H9 (cell line): ENCODE measurements at regions not wholly inside any gene's neighbourhood (a gene's known extent, or its start where the extent isn't known, plus 50 kb on each side); places are given as distances from the start of the nearest gene placed in this dataset.

Experiments
- DNase-seq: peaks from one replicate; pipeline ENCODE4 v3.0.0-alpha.2; 2017
- H2AFZ ChIP-seq: one replicate; pipeline ENCODE4 v1.6.1; 2013; ENCODE audit warnings: mild to moderate bottlenecking, low read length, control low read depth, moderate library complexity
- H2AK5ac ChIP-seq: 2 replicates; pipeline ENCODE4 v1.6.1; 2013; ENCODE audit warnings: low read length, control low read depth, mixed read lengths; ENCODE audit not compliant: insufficient read length
- H2BK120ac ChIP-seq: one replicate; pipeline ENCODE4 v1.6.1; 2013; ENCODE audit warnings: low read depth, mild to moderate bottlenecking, low read length, control low read depth, inconsistent platforms; ENCODE audit not compliant: poor library complexity, severe bottlenecking
- H2BK12ac ChIP-seq: 2 replicates; pipeline ENCODE4 v1.6.1; 2013; ENCODE audit warnings: low read length, control low read depth, mixed read lengths, low read depth; ENCODE audit not compliant: insufficient read length
- H2BK15ac ChIP-seq: 2 replicates; pipeline ENCODE4 v1.6.1; 2013; ENCODE audit warnings: low read depth, low read length, control low read depth
- H2BK20ac ChIP-seq: one replicate; pipeline ENCODE4 v1.6.1; 2013; ENCODE audit warnings: low read depth, mild to moderate bottlenecking, low read length, control low read depth, inconsistent platforms; ENCODE audit not compliant: poor library complexity, severe bottlenecking
- H2BK5ac ChIP-seq: 2 replicates; pipeline ENCODE4 v1.6.1; 2013; ENCODE audit warnings: low read length, control low read depth, mixed read lengths; ENCODE audit not compliant: insufficient read length
- H3K14ac ChIP-seq: 2 replicates; pipeline ENCODE4 v1.6.1; 2013; ENCODE audit warnings: low read length, control low read depth; ENCODE audit not compliant: insufficient read depth
- H3K18ac ChIP-seq: 2 replicates; pipeline ENCODE4 v1.6.1; 2013; ENCODE audit warnings: low read depth, mild to moderate bottlenecking, mixed read lengths, low read length, control low read depth; ENCODE audit not compliant: insufficient read length
- H3K23ac ChIP-seq: 2 replicates; pipeline ENCODE4 v1.6.1; 2013; ENCODE audit warnings: low read length, control low read depth, mixed read lengths, low read depth; ENCODE audit not compliant: insufficient read length
- H3K23me2 ChIP-seq: 2 replicates; pipeline ENCODE4 v1.6.1; 2013; ENCODE audit warnings: low read depth, mild to moderate bottlenecking, mixed read lengths, low read length, control low read depth; ENCODE audit not compliant: insufficient read length, poor library complexity, severe bottlenecking
- H3K27ac ChIP-seq: 2 replicates; pipeline ENCODE4 v1.5.1; 2013; ENCODE audit warnings: low read length, control low read depth, mixed read lengths, low read depth; ENCODE audit not compliant: insufficient read length
- H3K27me3 ChIP-seq: 2 replicates; pipeline ENCODE4 v1.6.1; 2013; ENCODE audit warnings: low read length, control low read depth, inconsistent platforms; ENCODE audit not compliant: insufficient read depth
- H3K4ac ChIP-seq: 2 replicates; pipeline ENCODE4 v1.6.1; 2013; ENCODE audit warnings: low read depth, mild to moderate bottlenecking, control low read depth, inconsistent platforms, low read length, moderate library complexity
- H3K4me1 ChIP-seq: 2 replicates; pipeline ENCODE4 v1.6.1; 2013; ENCODE audit warnings: low read length, control low read depth, inconsistent platforms; ENCODE audit not compliant: insufficient read depth
- H3K4me2 ChIP-seq: 2 replicates; pipeline ENCODE4 v1.6.1; 2013; ENCODE audit warnings: low read length, control low read depth, mixed read lengths; ENCODE audit not compliant: insufficient read length, insufficient read depth
- H3K56ac ChIP-seq: 2 replicates; pipeline ENCODE4 v1.6.1; 2013; ENCODE audit warnings: low read depth, mild to moderate bottlenecking, mixed read lengths, low read length, control low read depth; ENCODE audit not compliant: insufficient read length
- H3K79me1 ChIP-seq: 2 replicates; pipeline ENCODE4 v1.6.1; 2013; ENCODE audit warnings: low read depth, mild to moderate bottlenecking, moderate library complexity, low read length, control low read depth, inconsistent platforms; ENCODE audit not compliant: insufficient read depth, poor library complexity, severe bottlenecking
- H3K79me2 ChIP-seq: 2 replicates; pipeline ENCODE4 v1.6.1; 2013; ENCODE audit warnings: low read length, control low read depth, inconsistent platforms; ENCODE audit not compliant: insufficient read depth
- H3K9ac ChIP-seq: 2 replicates; pipeline ENCODE4 v1.6.1; 2013; ENCODE audit warnings: low read length, control low read depth, mixed read lengths; ENCODE audit not compliant: insufficient read length; ENCODE audit errors: extremely low read depth
- H3K9me3 ChIP-seq: one replicate; pipeline ENCODE4 v1.6.1; 2013; ENCODE audit warnings: low read depth, low read length, inconsistent platforms; ENCODE audit not compliant: control insufficient read depth
- H3T11ph ChIP-seq: one replicate; pipeline ENCODE4 v1.6.1; 2013; ENCODE audit warnings: mild to moderate bottlenecking, low read length, control low read depth, inconsistent platforms
- H4K20me1 ChIP-seq: one replicate; pipeline ENCODE4 v1.6.1; 2013; ENCODE audit not compliant: control insufficient read depth, insufficient read length, insufficient read depth
- H4K5ac ChIP-seq: 2 replicates; pipeline ENCODE4 v1.6.1; 2013; ENCODE audit warnings: low read depth, mild to moderate bottlenecking, mixed read lengths, low read length, control low read depth; ENCODE audit not compliant: insufficient read length
- H4K8ac ChIP-seq: replicated peaks from 2 replicates; pipeline ENCODE4 v1.6.1; 2013; ENCODE audit warnings: low read length, control low read depth, mixed read lengths, low read depth; ENCODE audit not compliant: insufficient read length
- H4K91ac ChIP-seq: 2 replicates; pipeline ENCODE4 v1.6.1; 2013; ENCODE audit warnings: low read depth, mild to moderate bottlenecking, moderate library complexity, mixed read lengths, low read length, control low read depth; ENCODE audit not compliant: insufficient read length
- H3K27ac Mint-ChIP-seq, 3 experiments: 2 replicates in 2 of 3; 3 replicates in 1 of 3; pipeline ENCODE4 v1.8.0; 2020 to 2021; ENCODE audit warnings: mixed read lengths in 3 of 3, mild to moderate bottlenecking in 1 of 3, moderate library complexity in 1 of 3
- H3K27me3 Mint-ChIP-seq: 2 replicates; pipeline ENCODE4 v1.8.0; 2021; ENCODE audit warnings: low read depth, mild to moderate bottlenecking, moderate library complexity, mixed read lengths
- H3K36me3 Mint-ChIP-seq, 3 experiments: 2 replicates in 2 of 3; 3 replicates in 1 of 3; pipeline ENCODE4 v1.8.0; 2020 to 2021; ENCODE audit warnings: low read depth in 3 of 3, mixed read lengths in 3 of 3; ENCODE audit not compliant: insufficient read depth in 1 of 3
- H3K4me1 Mint-ChIP-seq, 2 experiments: 2 replicates each; pipeline ENCODE4 v1.8.0; 2020; ENCODE audit warnings: mixed read lengths in 2 of 2
- H3K4me3 Mint-ChIP-seq, 2 experiments: 2 replicates in 1 of 2; 3 replicates in 1 of 2; pipeline ENCODE4 v1.8.0; 2020 to 2021; ENCODE audit warnings: mild to moderate bottlenecking in 2 of 2, mixed read lengths in 2 of 2, moderate library complexity in 1 of 2
- H3K9me3 Mint-ChIP-seq, 2 experiments: 2 replicates in 1 of 2; 3 replicates in 1 of 2; pipeline ENCODE4 v1.8.0; 2020; ENCODE audit warnings: mild to moderate bottlenecking in 2 of 2, mixed read lengths in 2 of 2, moderate library complexity in 1 of 2
- WGBS: extraction: QIAGEN DNeasy Blood & Tissue Kit; methylation state at CpG from one replicate; pipeline ENCODE4 v1.1.7; 2013; ENCODE audit warnings: missing lambda C conversion rate, low lambda C conversion rate, mixed read lengths; ENCODE audit not compliant: insufficient read length; ENCODE audit errors: extremely low coverage; 5-methylcytosine and 5-hydroxymethylcytosine counted together
- TF ChIP-seq, protein P1 (sequence below): fragments of 200-600 bp; sonication (generic); conservative IDR thresholded peaks from 3 replicates; pipeline ENCODE4 v1.8.0; 2021; ENCODE audit warnings: antibody characterized with exemption, mild to moderate bottlenecking

DNA sequence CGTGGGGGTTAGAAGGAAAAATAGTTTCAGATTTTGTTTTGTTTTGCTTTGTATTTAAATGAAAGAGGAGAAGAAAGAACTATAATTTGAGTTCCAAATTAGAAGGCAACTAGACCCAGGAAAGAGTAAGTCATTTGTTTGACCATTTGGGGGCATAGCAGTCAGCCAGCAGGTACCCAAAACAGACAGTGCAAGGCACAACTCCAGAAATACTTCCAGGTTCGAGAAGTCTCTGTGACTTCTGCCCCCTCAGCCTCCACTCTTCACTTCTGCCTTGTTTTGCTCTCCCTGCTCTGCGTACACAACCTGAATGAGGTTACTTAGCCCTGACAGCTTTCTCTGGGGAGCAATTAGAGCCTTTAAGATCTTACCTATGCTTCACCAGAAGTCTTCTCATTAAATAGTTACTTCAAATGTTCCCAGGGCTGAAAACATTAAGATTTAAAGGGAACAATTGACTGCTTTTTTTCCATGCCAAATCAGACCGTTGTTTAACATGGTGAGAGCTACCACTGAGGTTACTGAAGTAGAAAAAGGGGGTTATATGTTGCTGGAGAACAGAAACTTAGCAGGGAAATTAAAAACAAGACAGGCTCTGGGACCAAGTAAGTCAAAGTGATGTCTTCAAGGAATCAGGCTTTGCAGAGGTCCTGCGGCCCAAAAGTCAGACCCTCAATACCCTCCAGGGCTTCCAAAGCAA lies 216.9 kb downstream of the BCL11A start:
- Histone ChIP-seq H3K79me1 (no peaks in the 10 kb centered on the region), H3K4ac (no peak overlapping the region), H3K4me2 (no peak overlapping the region), H3K23me2 (no peaks in the 10 kb centered on the region), H4K5ac (no peak overlapping the region), H2BK20ac (no peak overlapping the region), H2AK5ac (no peak overlapping the region), H2BK15ac (no peak overlapping the region), H2AFZ (no peak overlapping the region), H3T11ph (no peak overlapping the region), H2BK5ac (no peak overlapping the region), H3K27ac (no peak overlapping the region), H2BK12ac (no peak overlapping the region), H3K4me1 (no peaks in the 10 kb centered on the region), H4K20me1 (no peaks in the 10 kb centered on the region), H2BK120ac (no peak overlapping the region), H4K91ac (no peak overlapping the region), H3K23ac (no peak overlapping the region), H3K79me2 (no peaks in the 10 kb centered on the region), H3K9ac (no peak overlapping the region), H4K8ac (no peak overlapping the region), H3K18ac (no peak overlapping the region), H3K27me3 (no peaks in the 10 kb centered on the region), H3K56ac (no peak overlapping the region), H3K9me3 (no peaks in the 10 kb centered on the region), H3K14ac (no peak overlapping the region)
- Mint-ChIP-seq H3K4me3 (no peak overlapping the region), H3K4me1 (peaks cover 3 to 9% of the 10 kb centered on the region in 2 experiments; a peak in 2 of 4 replicates), H3K27ac (no peak overlapping the region), H3K36me3 (no peaks in the 10 kb centered on the region), H3K27me3 (peaks cover 7% of the 10 kb centered on the region), H3K9me3 (no peaks in the 10 kb centered on the region)
- TF ChIP-seq, protein P1, sequence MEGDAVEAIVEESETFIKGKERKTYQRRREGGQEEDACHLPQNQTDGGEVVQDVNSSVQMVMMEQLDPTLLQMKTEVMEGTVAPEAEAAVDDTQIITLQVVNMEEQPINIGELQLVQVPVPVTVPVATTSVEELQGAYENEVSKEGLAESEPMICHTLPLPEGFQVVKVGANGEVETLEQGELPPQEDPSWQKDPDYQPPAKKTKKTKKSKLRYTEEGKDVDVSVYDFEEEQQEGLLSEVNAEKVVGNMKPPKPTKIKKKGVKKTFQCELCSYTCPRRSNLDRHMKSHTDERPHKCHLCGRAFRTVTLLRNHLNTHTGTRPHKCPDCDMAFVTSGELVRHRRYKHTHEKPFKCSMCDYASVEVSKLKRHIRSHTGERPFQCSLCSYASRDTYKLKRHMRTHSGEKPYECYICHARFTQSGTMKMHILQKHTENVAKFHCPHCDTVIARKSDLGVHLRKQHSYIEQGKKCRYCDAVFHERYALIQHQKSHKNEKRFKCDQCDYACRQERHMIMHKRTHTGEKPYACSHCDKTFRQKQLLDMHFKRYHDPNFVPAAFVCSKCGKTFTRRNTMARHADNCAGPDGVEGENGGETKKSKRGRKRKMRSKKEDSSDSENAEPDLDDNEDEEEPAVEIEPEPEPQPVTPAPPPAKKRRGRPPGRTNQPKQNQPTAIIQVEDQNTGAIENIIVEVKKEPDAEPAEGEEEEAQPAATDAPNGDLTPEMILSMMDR, result no peak
- WGBS, result no CpG with 5 or more reads among the region's 5 CpGs
- no peak for DNase-seq
